Skin epidermis (tissue), 12 donors: ENCODE measurements at regions not wholly inside any gene's neighbourhood (a gene's known extent, or its start where the extent isn't known, plus 50 kb on each side); places are given as distances from the start of the nearest gene placed in this dataset.
A peak's percentile ranks its signal among the peaks of the same experiment; 100 is the strongest.
"Not testable (repeated sequence)": the region's sequence is repeated elsewhere in the genome, so short reads cannot be mapped to it uniquely, and the experiment has no call there.

Source experiments
- H3K27ac ChIP-seq, 21 experiments: fragments of 200-600 bp; sonication (generic) in 11 of 21; one replicate each; pipeline ENCODE4 v1.5.0; 2020; ENCODE audit warnings: mild to moderate bottlenecking in 3 of 21, inconsistent platforms in 2 of 21, moderate library complexity in 2 of 21
- H3K4me3 ChIP-seq, 7 experiments: fragments of 200-600 bp; sonication (generic) in 2 of 7; one replicate each; pipeline ENCODE4 v1.5.0; 2020; ENCODE audit warnings: inconsistent platforms in 2 of 7, mild to moderate bottlenecking in 2 of 7, moderate library complexity in 1 of 7

GRCh38 chr1:67607286-67607685 is 77.7 kb upstream of the GADD45A start:
- Histone ChIP-seq H3K4me3 (no peak overlapping the region), H3K27ac (no peak overlapping the region)

- no peak overlapping the region for H3K27ac ChIP-seq
- no peak overlapping the region for H3K4me3 ChIP-seq
Measured at GRCh38 chr1:67607699-67608098, 77.3 kb upstream of the GADD45A start.

DNA sequence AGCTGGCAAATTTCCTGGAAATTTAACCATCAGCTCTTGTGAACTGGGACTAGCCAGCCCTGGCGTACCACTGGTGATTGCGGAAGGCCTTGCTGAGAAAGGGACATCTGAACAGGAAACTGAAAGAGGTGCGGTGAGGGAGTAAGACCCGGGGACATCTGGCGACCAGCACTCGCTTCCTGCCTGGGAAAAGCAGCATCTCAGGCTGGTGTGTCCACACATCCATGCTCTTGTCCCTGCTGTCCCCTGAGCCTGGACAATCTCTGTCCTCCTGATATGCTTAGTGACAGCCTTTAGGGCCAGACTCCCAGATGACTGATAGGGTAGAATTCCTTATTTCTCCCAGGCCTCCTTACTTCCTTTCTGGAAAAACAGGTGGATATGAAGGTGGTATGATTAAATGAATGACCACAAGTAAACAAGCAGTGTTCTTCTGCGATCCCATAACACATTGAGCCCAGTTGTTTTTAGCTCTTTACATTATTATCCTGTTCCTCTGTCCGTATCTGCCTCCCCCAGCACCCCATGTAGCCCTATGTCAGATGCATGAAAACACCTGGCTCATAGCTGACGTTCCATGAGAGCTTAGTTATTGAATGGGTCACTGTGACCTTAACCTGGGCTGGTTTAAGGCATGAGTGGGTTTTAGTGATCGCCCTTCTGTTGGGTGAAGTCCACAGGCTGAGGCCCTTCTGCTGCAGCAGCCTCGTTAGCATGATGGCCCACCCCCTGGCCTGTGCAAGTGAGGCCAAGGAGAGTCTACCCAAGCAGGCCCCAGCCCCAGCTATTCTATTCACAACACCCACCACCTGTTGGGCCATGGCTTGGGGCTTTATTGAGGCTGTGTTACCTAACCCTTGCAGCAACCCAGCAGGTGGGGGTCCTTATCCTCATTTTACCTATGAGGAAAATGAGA is 76.1 kb upstream of the GADD45A start:
- Histone ChIP-seq H3K4me3 (no peak overlapping the region), H3K27ac (no peak overlapping the region)

- H3K4me3 ChIP-seq, result no peak overlapping the region
- H3K27ac ChIP-seq, result no peak overlapping the region
Measured at GRCh38 chr1:67609577-67610341, 75.2 kb upstream of the GADD45A start.

DNA sequence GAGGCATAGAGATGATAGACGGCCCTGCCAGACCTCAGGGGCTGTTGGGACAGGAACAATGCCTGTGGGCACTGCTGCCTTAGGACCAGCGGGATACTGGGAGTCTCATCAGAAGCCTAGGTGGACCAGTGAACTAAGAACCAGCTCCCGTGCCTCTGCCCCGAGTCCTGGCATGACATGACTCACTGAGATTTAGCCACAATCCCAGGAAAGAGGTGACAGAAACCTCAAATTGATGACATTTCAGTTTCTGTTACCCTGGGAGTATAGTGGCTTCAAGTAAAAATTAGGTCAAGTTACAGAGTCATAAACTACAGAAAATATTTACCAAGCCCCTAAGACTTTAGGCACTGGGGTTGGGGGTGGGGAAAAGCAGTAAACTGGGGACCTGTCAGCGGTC is 74.6 kb upstream of the GADD45A start:
- Histone ChIP-seq H3K27ac (no peak overlapping the region), H3K4me3 (no peak overlapping the region)

DNA sequence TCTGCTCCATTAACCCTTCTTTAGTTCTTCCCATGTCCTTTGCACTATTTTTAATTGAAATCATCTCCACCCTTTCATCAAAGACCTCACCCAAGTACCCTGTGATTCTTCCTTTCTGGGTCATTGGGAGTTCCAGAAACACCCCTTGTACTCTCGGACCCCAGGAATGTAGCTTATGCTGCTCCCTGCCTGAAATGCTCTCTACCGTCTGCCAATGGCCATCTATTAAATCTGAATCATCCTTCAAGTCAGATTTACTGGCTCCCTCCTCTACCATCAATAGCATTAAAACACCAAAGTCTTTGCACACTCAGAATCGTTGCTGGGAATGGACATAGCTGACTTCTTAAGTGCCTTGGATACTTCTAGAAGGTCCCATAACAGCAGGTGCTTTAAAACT is 73.2 kb upstream of the GADD45A start:
- peak overlapping the region in 1 of 21 experiments; percentile 32 for H3K27ac ChIP-seq
- no peak overlapping the region for H3K4me3 ChIP-seq

GRCh38 chr1:67612788-67613241 is 72.2 kb upstream of the GADD45A start:
- H3K27ac ChIP-seq, result peak overlapping the region in 5 of 21 experiments; percentile 11 to 68 (median 47)
- no peak overlapping the region for H3K4me3 ChIP-seq

- H3K27ac ChIP-seq, result peak overlapping the region in 3 of 21 experiments; percentile 11 to 68 (median 59)
- not testable (repeated sequence) for H3K4me3 ChIP-seq
Measured at GRCh38 chr1:67613479-67613878, 71.5 kb upstream of the GADD45A start.

DNA sequence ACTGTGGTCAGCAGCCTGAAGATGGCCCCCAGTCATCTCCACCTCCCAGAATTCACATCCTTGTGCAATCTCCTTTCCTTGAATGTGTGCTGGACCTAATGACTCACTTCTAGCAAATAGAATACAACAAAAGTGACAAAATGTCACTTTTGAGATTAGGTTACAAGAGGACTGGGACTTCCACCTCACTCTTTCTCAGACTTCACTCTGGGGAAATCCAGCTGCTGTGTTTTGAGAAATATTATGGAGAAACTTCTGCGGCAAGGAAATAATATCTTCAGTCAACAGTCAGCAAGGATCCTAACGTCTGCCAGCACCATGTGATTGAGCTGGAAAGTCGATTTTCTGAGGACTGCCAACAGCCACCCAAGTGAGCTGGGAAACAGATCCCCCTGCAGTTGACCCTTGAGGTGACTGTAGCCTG is 70.5 kb upstream of the GADD45A start:
- Histone ChIP-seq H3K4me3 (no peak overlapping the region), H3K27ac (peak overlapping the region in 3 of 21 experiments; percentile 7 to 68 (median 35))

DNA sequence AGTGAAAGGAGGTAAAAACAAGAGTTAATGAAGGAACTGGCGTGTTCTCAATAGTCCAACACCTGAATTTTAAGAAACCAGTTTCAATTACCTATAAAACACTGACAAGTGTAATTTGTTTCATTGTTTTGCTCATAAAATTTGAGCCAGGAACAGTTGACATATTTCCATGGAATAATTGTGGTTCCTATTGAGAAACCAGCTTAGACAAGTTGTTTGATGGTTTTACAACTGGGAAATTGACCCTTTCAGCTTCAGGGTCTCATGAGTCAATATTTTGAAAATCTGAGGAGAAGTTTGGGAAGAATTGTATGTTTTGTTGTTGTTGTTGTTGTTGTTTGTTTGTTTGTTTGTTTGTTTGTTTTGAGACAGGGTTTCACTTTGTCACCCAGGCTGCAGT is 69.1 kb upstream of the GADD45A start:
- no peak overlapping the region for H3K4me3 ChIP-seq
- peak overlapping the region in 3 of 21 experiments; percentile 11 to 66 (median 13) for H3K27ac ChIP-seq

DNA sequence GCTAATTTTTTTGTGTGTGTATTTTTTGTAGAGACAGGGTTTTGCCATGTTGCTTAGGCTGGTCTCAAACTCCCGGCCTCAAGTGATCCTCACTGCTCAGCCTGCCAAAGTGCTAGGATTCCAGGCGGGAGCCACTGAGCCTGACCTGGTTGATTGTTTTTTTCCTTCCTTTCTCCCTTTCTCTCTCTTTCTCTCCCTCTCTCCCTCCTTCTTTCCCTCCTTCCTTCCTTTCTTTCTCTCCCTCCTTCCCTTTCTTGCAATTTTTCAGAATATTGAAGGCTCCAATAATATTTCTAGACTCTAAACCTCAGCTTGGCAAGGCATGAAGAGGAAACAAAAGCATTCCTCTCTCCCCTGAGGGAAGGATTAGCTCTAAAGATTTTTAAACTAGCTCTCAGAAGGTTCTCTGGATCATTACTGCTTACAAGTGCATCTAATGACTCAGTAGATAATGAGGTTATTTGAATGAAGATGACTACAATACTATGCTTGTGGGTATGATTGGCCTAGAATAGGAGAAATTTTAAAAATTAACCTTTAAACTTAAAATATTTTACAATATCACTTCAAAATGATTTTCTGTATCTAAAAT is 68.5 kb upstream of the GADD45A start:
- H3K27ac ChIP-seq, result peak overlapping the region in 3 of 21 experiments; percentile 11 to 66 (median 34)
- no peak overlapping the region for H3K4me3 ChIP-seq

DNA sequence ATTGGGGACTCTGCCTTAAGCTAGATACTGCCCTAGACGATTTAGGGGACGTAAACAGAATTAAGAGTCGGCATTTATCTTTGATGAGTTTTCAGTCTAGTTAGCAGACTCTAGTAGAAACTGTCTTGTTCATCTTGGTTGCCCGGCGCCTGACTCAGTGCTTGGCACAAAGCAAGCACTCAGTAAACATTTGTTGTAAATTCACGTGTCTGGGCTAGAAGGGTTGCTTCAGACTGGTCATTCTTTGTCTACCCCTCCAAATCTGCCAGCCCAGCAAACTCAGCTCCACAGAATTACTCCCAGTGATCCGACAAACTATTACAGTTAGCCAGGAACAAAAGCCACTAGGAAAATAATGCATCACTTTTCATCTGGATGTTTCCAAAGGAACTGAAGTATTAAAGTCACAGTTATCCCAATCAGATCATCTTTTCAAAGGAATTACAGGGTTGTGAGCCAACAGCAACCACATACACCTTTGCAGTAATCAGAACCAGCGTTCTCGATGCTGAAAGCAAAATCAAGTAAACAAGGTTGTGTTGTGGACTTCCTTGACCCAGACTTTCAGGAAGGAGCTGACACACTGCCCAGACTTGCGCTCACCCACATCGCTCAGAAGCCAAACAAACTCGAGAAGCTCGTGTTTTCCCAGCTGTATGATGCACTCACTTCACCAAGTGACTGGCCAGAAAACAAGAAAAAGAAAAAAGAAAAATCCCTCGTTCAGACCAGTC is 66.5 kb upstream of the GADD45A start:
- Histone ChIP-seq H3K4me3 (no peak overlapping the region), H3K27ac (peak overlapping the region in 18 of 21 experiments; percentile 13 to 83 (median 60))

DNA sequence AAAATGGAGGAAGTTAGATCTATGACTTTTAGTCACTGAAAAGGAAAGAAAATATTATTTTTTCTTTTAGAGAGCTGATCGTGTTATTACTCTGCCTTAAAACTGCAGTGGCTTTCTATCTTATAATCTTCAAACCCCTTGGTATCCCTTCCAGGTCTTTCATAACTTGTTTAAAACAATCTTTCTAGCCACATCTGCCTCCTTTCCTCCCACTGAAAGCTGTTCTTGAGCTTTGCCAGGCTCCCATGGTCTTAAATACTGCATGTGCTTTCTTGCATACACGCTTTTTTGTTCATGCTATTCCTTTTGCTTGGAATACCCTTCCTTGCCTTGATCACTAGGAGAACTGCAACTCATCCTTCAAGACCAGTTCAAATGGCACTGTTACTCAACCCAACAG is 65.9 kb upstream of the GADD45A start:
- Histone ChIP-seq H3K27ac (peak overlapping the region in 17 of 21 experiments; percentile 37 to 83 (median 59)), H3K4me3 (no peak overlapping the region)

- Histone ChIP-seq H3K27ac (no peak overlapping the region), H3K4me3 (no peak overlapping the region)
Measured at GRCh38 chr1:67623906-67624305, 61.1 kb upstream of the GADD45A start.

DNA sequence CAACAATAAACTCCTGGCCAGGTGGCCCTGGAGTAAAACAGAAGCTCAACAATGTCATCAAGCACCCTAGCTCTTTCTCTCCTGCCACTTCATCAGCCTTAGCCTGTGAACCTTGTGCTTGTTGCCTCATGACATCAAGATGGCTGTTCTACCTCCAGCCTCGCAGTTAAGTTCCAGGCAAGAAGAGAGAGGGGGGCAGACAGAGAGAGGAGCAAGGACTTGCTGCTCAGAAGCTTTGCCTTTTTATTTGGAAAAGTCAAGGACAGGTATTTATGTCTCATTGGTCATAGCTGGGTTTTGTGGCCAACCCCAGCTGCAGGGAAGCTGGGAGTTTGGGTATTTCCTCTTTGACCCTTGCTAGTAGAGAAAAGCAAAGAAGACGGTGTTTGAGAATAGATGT is 60.3 kb upstream of the GADD45A start:
- no peak overlapping the region for H3K27ac ChIP-seq

GRCh38 chr1:67626090-67626860 is 58.7 kb upstream of the GADD45A start:
- H3K4me3 ChIP-seq, result no peak overlapping the region
- peak overlapping the region in 2 of 21 experiments; percentile 9 to 21 for H3K27ac ChIP-seq

More for the DNA sequence above, 60.3 kb upstream of the GADD45A start:
- no peak overlapping the region for H3K4me3 ChIP-seq

DNA sequence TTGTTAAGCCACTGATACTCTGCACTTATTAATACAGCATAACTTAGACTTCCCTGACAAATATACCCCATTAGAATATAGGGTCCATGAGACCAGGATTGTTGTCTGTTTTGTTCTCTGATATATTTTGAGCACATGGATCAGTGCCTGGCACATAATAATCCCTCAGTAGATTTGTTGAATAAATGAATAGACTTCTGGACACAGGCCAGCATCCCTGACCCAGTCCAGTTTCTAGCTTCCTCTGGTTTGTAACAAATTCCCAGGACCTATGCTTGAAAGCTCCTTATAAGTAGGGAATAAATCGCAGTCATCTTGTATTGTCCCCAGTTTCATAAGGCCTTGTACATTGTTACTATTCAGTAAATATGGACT is 58.2 kb upstream of the GADD45A start:
- H3K27ac ChIP-seq, result peak overlapping the region in 3 of 21 experiments; percentile 15 to 34 (median 32)
- H3K4me3 ChIP-seq, result no peak overlapping the region

GRCh38 chr1:67627336-67627735 is 57.7 kb upstream of the GADD45A start:
- Histone ChIP-seq H3K4me3 (no peak overlapping the region), H3K27ac (peak overlapping the region in 3 of 21 experiments; percentile 15 to 34 (median 32))

DNA sequence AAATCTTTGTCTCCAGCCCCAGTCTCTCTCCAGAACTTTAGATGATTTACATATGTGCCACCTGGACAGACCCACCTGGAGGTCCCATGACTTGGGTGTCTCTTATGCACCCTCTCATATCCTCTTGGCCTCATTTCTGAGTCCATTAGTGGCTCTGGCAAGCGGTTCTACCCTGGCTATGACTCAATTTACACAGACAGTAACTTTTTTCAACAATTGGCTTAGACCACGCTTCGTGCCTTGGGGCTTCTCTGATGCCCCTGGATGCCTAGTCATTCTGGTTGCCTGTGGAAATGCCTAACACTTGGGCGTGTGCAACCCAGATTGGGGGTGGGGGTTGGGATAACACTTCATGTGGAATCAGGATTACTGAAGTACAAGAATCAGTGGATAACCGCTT is 57.1 kb upstream of the GADD45A start:
- no peak overlapping the region for H3K27ac ChIP-seq
- no peak overlapping the region for H3K4me3 ChIP-seq
